Activated CD4-positive, alpha-beta T cell treated with anti-CD3 and anti-CD28 coated beads, Interleukin-2, amount 10 ng/mL, durations not matched to agents 24 days and 14 days (primary cell): ENCODE measurements at regions not wholly inside any gene's neighbourhood (a gene's known extent, or its start where the extent isn't known, plus 50 kb on each side); places are given as distances from the start of the nearest gene placed in this dataset.
"Not testable (repeated sequence)": the region's sequence is repeated elsewhere in the genome, so short reads cannot be mapped to it uniquely, and the experiment has no call there.

Source experiments
- DNase-seq: peaks from one replicate; pipeline ENCODE4 v3.0.0; 2022
- H3K27ac Mint-ChIP-seq: one replicate; pipeline ENCODE4 v1.8.0; 2022; ENCODE audit warnings: mild to moderate bottlenecking, mixed read lengths
- H3K27me3 Mint-ChIP-seq: one replicate; pipeline ENCODE4 v1.8.0; 2022; ENCODE audit warnings: mixed read lengths
- H3K36me3 Mint-ChIP-seq: one replicate; pipeline ENCODE4 v1.8.0; 2022; ENCODE audit warnings: low read depth, mild to moderate bottlenecking, mixed read lengths
- H3K4me1 Mint-ChIP-seq: one replicate; pipeline ENCODE4 v1.8.0; 2021; ENCODE audit warnings: mixed read lengths
- H3K4me3 Mint-ChIP-seq: one replicate; pipeline ENCODE4 v1.8.0; 2022; ENCODE audit warnings: mild to moderate bottlenecking, moderate library complexity, mixed read lengths
- H3K9me3 Mint-ChIP-seq: one replicate; pipeline ENCODE4 v1.8.0; 2021; ENCODE audit warnings: mixed read lengths
- intact Hi-C: fragments of 100-400 bp; cut with micrococcal nuclease; formaldehyde crosslinking; loops from one replicate; pipeline ENCODE4 v1.15.1; 2023

GRCh38 chr6:72457738-72458137 is 164.1 kb upstream of the KCNQ5 start:
- intact Hi-C loops = no loop called here
- DNase-seq = no peak
- Mint-ChIP-seq H3K4me3 (no peak overlapping the region), H3K4me1 (no peaks in the 10 kb centered on the region), H3K27ac (no peak overlapping the region), H3K36me3 (no peaks in the 10 kb centered on the region), H3K9me3 (no peaks in the 10 kb centered on the region), H3K27me3 (peaks cover 2% of the 10 kb centered on the region)

GRCh38 chr6:72458521-72458920 is 163.3 kb upstream of the KCNQ5 start:
- DNase-seq = no peak
- H3K36me3 Mint-ChIP-seq = no peaks in the 10 kb centered on the region
- no peak overlapping the region for H3K27ac Mint-ChIP-seq
- intact Hi-C loops = no loop called here
- H3K9me3 Mint-ChIP-seq = no peaks in the 10 kb centered on the region
- peaks cover 4% of the 10 kb centered on the region for H3K27me3 Mint-ChIP-seq
- H3K4me3 Mint-ChIP-seq = no peak overlapping the region
- H3K4me1 Mint-ChIP-seq = no peaks in the 10 kb centered on the region

GRCh38 chr6:72461144-72461543 is 160.7 kb upstream of the KCNQ5 start:
- Mint-ChIP-seq H3K27me3 (peaks cover 4% of the 10 kb centered on the region), H3K9me3 (no peaks in the 10 kb centered on the region), H3K4me1 (no peaks in the 10 kb centered on the region), H3K27ac (no peak overlapping the region), H3K36me3 (no peaks in the 10 kb centered on the region), H3K4me3 (no peak overlapping the region)
- no peak for DNase-seq
- intact Hi-C loops = no loop called here

GRCh38 chr6:72464246-72464645 is 157.6 kb upstream of the KCNQ5 start:
- H3K4me3 Mint-ChIP-seq = no peak overlapping the region
- DNase-seq = no peak
- H3K4me1 Mint-ChIP-seq = no peaks in the 10 kb centered on the region
- no peaks in the 10 kb centered on the region for H3K36me3 Mint-ChIP-seq
- H3K27ac Mint-ChIP-seq = no peak overlapping the region
- H3K27me3 Mint-ChIP-seq = peaks cover 4% of the 10 kb centered on the region
- H3K9me3 Mint-ChIP-seq = no peaks in the 10 kb centered on the region
- intact Hi-C loops = no loop called here

- Mint-ChIP-seq H3K4me3 (no peak overlapping the region), H3K27me3 (peaks cover 4% of the 10 kb centered on the region), H3K9me3 (no peaks in the 10 kb centered on the region), H3K36me3 (no peaks in the 10 kb centered on the region), H3K27ac (no peak overlapping the region), H3K4me1 (no peaks in the 10 kb centered on the region)
- intact Hi-C loops = no loop called here
- no peak for DNase-seq
Measured at GRCh38 chr6:72464791-72465691, 156.8 kb upstream of the KCNQ5 start.

- Mint-ChIP-seq H3K4me1 (no peaks in the 10 kb centered on the region), H3K4me3 (no peak overlapping the region), H3K27me3 (peaks cover 4% of the 10 kb centered on the region), H3K36me3 (no peaks in the 10 kb centered on the region), H3K27ac (no peak overlapping the region), H3K9me3 (no peaks in the 10 kb centered on the region)
- no peak for DNase-seq
- intact Hi-C loops = no loop called here
Measured at GRCh38 chr6:72466471-72466870, 155.4 kb upstream of the KCNQ5 start.

- H3K36me3 Mint-ChIP-seq = no peaks in the 10 kb centered on the region
- peaks cover 4% of the 10 kb centered on the region for H3K27me3 Mint-ChIP-seq
- no peaks in the 10 kb centered on the region for H3K4me1 Mint-ChIP-seq
- no peaks in the 10 kb centered on the region for H3K9me3 Mint-ChIP-seq
- H3K4me3 Mint-ChIP-seq = no peak overlapping the region
- no peak for DNase-seq
- no peak overlapping the region for H3K27ac Mint-ChIP-seq
- intact Hi-C loops = no loop called here
Measured at GRCh38 chr6:72466971-72467566, 154.8 kb upstream of the KCNQ5 start.

- intact Hi-C loops, H3K9me3 Mint-ChIP-seq, H3K27ac Mint-ChIP-seq, H3K4me1 Mint-ChIP-seq, H3K4me3 Mint-ChIP-seq, H3K36me3 Mint-ChIP-seq, H3K27me3 Mint-ChIP-seq, DNase-seq: not testable (repeated sequence)
Measured at GRCh38 chr6:72469406-72469983, 152.4 kb upstream of the KCNQ5 start.

GRCh38 chr6:72476051-72476450 is 145.8 kb upstream of the KCNQ5 start:
- Mint-ChIP-seq H3K27me3 (no peaks in the 10 kb centered on the region), H3K4me1 (no peaks in the 10 kb centered on the region), H3K27ac (no peak overlapping the region), H3K4me3 (no peak overlapping the region), H3K36me3 (no peaks in the 10 kb centered on the region), H3K9me3 (no peaks in the 10 kb centered on the region)
- no peak for DNase-seq
- intact Hi-C loops = no loop called here

- no peaks in the 10 kb centered on the region for H3K27me3 Mint-ChIP-seq
- H3K27ac Mint-ChIP-seq = no peak overlapping the region
- H3K9me3 Mint-ChIP-seq = no peaks in the 10 kb centered on the region
- H3K4me3 Mint-ChIP-seq = no peak overlapping the region
- DNase-seq = no peak
- no peaks in the 10 kb centered on the region for H3K4me1 Mint-ChIP-seq
- intact Hi-C loops = no loop called here
- H3K36me3 Mint-ChIP-seq = no peaks in the 10 kb centered on the region
Measured at GRCh38 chr6:72476646-72477045, 145.2 kb upstream of the KCNQ5 start.

GRCh38 chr6:72495441-72495840 is 126.4 kb upstream of the KCNQ5 start:
- Mint-ChIP-seq H3K27ac (no peak overlapping the region), H3K4me3 (no peak overlapping the region), H3K4me1 (no peaks in the 10 kb centered on the region), H3K27me3 (no peaks in the 10 kb centered on the region), H3K9me3 (no peaks in the 10 kb centered on the region), H3K36me3 (no peaks in the 10 kb centered on the region)
- DNase-seq = no peak
- intact Hi-C loops = no loop called here

GRCh38 chr6:72497186-72497585 is 124.7 kb upstream of the KCNQ5 start:
- DNase-seq = no peak
- Mint-ChIP-seq H3K36me3 (no peaks in the 10 kb centered on the region), H3K4me1 (no peaks in the 10 kb centered on the region), H3K27ac (no peak overlapping the region), H3K4me3 (no peak overlapping the region), H3K27me3 (no peaks in the 10 kb centered on the region), H3K9me3 (no peaks in the 10 kb centered on the region)
- intact Hi-C loops = no loop called here

GRCh38 chr6:72500669-72501068 is 121.2 kb upstream of the KCNQ5 start:
- no peak for DNase-seq
- intact Hi-C loops = no loop called here
- Mint-ChIP-seq H3K27ac (no peak overlapping the region), H3K4me3 (no peak overlapping the region), H3K9me3 (no peaks in the 10 kb centered on the region), H3K36me3 (no peaks in the 10 kb centered on the region), H3K4me1 (no peaks in the 10 kb centered on the region), H3K27me3 (no peaks in the 10 kb centered on the region)

GRCh38 chr6:72504406-72504805 is 117.5 kb upstream of the KCNQ5 start:
- no peaks in the 10 kb centered on the region for H3K4me1 Mint-ChIP-seq
- intact Hi-C loops = no loop called here

More at GRCh38 chr6:72504406-72504805, 117.5 kb upstream of the KCNQ5 start:
- Mint-ChIP-seq H3K27me3 (peaks cover 1% of the 10 kb centered on the region), H3K4me3 (no peak overlapping the region), H3K27ac (no peak overlapping the region), H3K9me3 (no peaks in the 10 kb centered on the region), H3K36me3 (no peaks in the 10 kb centered on the region)
- no peak for DNase-seq
